Peyer's patch (tissue), 4 donors: ENCODE measurements at regions not wholly inside any gene's neighbourhood (a gene's known extent, or its start where the extent isn't known, plus 50 kb on each side); places are given as distances from the start of the nearest gene placed in this dataset.
"Not testable (repeated sequence)": the region's sequence is repeated elsewhere in the genome, so short reads cannot be mapped to it uniquely, and the experiment has no call there.

Experiments
- DNase-seq, 3 donors: peaks; one replicate each; pipeline ENCODE4 v3.0.0-alpha.2; 2017 to 2019
- H3K27ac ChIP-seq, 4 donors: fragments of 200-600 bp; sonication (generic); one replicate each; pipeline ENCODE4 v1.5.1; 2016 to 2019
- H3K27me3 ChIP-seq, 2 donors: fragments of 200-600 bp; sonication (generic); one replicate each; pipeline ENCODE4 v1.5.1; 2019
- H3K36me3 ChIP-seq, 3 donors: fragments of 200-600 bp; sonication (generic); one replicate each; pipeline ENCODE4 v1.5.1; 2016 to 2019
- H3K4me1 ChIP-seq, 4 donors: fragments of 200-600 bp; sonication (generic); one replicate each; pipeline ENCODE4 v1.5.1; 2016 to 2019
- H3K4me3 ChIP-seq, 4 donors: fragments of 200-600 bp; sonication (generic); 1 replicate in 3 of 4; 2 replicates in 1 of 4; pipeline ENCODE4 v1.5.1; 2016 to 2019; ENCODE audit warnings: mild to moderate bottlenecking in 1 of 4
- H3K9me3 ChIP-seq, 4 donors: fragments of 200-600 bp; sonication (generic); one replicate each; pipeline ENCODE4 v1.5.1; 2016 to 2019; ENCODE audit warnings: mild to moderate bottlenecking in 1 of 4
- POLR2A ChIP-seq, 2 donors: fragments of 450-650 bp; IDR thresholded peaks; one replicate each; pipeline ENCODE4 v1.5.1; 2017; ENCODE audit warnings: antibody characterized with exemption in 2 of 2, mild to moderate bottlenecking in 2 of 2, moderate library complexity in 2 of 2
- TF ChIP-seq, protein P1 (sequence below), 6 experiments: fragments of 450-650 bp in 4 of 6; fragments of 200-600 bp in 2 of 6; sonication (generic) in 1 of 6; IDR thresholded peaks; one replicate each; pipeline ENCODE4 v1.5.1; 2017 to 2019; ENCODE audit warnings: antibody characterized with exemption in 6 of 6, mild to moderate bottlenecking in 3 of 6, moderate library complexity in 1 of 6

DNA sequence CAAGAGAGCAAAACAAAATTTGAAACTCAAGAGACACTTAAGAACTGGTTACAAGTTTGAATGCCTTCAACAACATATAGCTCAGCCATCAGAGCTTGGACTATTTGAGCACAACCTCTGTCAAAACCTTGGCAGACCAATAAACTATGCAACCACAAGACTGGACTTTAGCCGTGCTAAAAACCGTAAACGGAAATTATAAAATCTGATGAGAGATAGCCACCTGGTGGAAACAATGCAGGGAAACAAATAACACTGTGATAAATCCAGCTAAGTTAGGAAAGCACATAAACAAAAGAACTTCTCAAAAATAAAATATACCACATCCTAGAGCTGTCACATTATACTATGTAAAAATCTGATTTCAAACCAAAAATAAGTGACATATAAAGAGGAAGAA lies 1074.2 kb upstream of the NOVA1 start:
- H3K4me3 ChIP-seq = no peak overlapping the region
- H3K9me3 ChIP-seq = no peaks in the 10 kb centered on the region
- DNase-seq = no peak
- H3K36me3 ChIP-seq = no peaks in the 10 kb centered on the region
- no peak overlapping the region for H3K27ac ChIP-seq
- TF ChIP-seq POLR2A (IDR thresholded peaks at IDR 0.05) = no peak
- TF ChIP-seq, protein P1, sequence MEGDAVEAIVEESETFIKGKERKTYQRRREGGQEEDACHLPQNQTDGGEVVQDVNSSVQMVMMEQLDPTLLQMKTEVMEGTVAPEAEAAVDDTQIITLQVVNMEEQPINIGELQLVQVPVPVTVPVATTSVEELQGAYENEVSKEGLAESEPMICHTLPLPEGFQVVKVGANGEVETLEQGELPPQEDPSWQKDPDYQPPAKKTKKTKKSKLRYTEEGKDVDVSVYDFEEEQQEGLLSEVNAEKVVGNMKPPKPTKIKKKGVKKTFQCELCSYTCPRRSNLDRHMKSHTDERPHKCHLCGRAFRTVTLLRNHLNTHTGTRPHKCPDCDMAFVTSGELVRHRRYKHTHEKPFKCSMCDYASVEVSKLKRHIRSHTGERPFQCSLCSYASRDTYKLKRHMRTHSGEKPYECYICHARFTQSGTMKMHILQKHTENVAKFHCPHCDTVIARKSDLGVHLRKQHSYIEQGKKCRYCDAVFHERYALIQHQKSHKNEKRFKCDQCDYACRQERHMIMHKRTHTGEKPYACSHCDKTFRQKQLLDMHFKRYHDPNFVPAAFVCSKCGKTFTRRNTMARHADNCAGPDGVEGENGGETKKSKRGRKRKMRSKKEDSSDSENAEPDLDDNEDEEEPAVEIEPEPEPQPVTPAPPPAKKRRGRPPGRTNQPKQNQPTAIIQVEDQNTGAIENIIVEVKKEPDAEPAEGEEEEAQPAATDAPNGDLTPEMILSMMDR (IDR thresholded peaks at IDR 0.05) = no peak
- no peaks in the 10 kb centered on the region for H3K27me3 ChIP-seq
- H3K4me1 ChIP-seq = no peaks in the 10 kb centered on the region

DNA sequence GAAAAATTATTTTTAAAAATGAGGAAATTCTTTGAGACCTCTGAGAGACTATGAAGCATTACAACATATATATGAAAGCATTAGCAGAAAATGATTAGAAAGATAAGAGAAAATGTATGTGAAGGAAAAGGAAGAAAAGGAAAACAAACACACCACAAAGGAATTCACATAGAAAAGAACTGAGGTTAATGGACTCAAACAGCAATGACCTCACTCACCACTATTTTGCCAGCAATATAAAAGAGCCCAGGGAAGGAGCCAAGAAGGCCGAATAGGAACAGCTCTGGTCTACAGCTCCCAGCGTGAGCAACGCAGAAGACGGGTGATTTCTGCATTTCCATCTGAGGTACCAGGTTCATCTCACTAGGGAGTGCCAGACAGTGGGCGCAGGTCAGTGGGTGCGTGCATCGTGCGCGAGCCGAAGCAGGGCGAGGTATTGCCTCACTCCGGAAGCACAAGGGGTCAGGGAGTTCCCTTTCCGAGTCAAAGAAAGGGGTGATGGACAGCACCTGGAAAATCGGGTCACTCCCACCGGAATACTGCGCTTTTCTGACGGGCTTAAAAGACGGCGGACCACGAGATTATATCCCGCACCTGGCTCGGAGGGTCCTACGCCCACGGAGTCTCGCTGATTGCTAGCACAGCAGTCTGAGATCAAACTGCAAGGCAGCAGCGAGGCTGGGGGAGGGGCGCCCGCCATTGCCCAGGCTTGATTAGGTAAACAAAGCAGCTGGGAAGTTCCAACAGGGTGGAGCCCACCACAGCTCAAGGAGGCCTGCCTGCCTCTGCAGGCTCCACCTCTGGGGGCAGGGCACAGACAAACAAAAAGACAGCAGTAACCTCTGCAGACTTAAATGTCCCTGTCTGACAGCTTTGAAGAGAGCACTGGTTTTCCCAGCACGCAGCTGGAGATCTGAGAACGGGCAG lies 1075.2 kb upstream of the NOVA1 start:
- H3K27me3 ChIP-seq, DNase-seq, H3K36me3 ChIP-seq, H3K27ac ChIP-seq, H3K4me1 ChIP-seq, H3K9me3 ChIP-seq, H3K4me3 ChIP-seq: not testable (repeated sequence)

DNA sequence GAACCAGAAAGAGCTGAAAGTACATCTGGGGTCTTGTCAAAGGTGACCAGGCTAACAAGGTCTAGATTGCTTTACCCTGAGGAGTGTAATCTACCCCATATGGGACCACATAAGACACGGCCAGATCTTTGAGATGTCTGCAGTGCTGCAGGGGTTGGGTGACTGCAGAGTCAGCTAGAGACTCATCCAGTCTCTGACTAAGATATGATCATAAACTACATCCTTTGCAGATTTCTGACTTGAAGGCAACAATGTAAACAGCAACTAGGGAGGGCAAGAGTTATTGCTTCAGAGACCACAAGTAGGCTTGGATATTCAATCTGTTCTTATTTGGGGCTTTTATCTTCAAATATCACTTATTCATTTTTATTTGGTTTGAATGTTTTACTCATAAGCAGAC lies 1080.5 kb upstream of the FOXG1 start:
- Histone ChIP-seq H3K27ac (no peak overlapping the region), H3K36me3 (no peaks in the 10 kb centered on the region), H3K4me1 (no peaks in the 10 kb centered on the region), H3K27me3 (no peaks in the 10 kb centered on the region), H3K9me3 (no peaks in the 10 kb centered on the region), H3K4me3 (no peak overlapping the region)
- no peak for TF ChIP-seq POLR2A (IDR thresholded peaks at IDR 0.05)
- TF ChIP-seq, protein P1 (IDR thresholded peaks at IDR 0.05) = no peak
- DNase-seq = no peak

DNA sequence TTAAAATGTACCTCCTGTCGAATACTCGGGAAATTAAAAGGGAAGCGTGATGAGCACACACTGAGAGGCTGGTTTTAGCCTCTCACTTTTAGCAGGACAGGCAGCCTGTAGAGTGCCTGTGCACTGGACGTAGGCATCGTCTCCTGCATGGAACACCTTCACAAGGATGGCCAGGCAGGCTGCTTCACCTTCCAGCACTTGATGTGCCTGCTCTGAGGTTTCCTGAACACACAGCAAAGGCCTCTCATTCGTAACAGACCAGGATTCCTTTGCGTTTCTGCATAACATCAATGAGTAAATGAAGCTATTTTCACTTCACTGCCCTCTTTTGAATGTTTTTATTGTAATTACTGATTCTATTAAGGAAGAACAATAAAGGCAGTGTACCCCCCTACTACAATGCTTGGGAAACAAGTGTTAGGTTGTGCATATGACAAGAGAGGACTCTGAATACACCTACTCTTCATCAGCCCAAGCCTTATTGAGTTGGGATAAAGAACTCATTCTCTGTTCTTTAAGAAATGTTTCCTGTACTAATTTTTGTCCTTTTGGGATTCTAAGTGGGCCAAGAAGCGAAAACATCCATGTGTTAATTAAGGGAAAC lies 1077.6 kb upstream of the FOXG1 start:
- no peak overlapping the region for H3K27ac ChIP-seq
- H3K4me1 ChIP-seq = no peaks in the 10 kb centered on the region
- no peaks in the 10 kb centered on the region for H3K27me3 ChIP-seq
- no peak for TF ChIP-seq POLR2A (IDR thresholded peaks at IDR 0.05)
- TF ChIP-seq, protein P1 (IDR thresholded peaks at IDR 0.05) = no peak
- no peak for DNase-seq
- no peaks in the 10 kb centered on the region for H3K36me3 ChIP-seq
- no peaks in the 10 kb centered on the region for H3K9me3 ChIP-seq
- no peak overlapping the region for H3K4me3 ChIP-seq

DNA sequence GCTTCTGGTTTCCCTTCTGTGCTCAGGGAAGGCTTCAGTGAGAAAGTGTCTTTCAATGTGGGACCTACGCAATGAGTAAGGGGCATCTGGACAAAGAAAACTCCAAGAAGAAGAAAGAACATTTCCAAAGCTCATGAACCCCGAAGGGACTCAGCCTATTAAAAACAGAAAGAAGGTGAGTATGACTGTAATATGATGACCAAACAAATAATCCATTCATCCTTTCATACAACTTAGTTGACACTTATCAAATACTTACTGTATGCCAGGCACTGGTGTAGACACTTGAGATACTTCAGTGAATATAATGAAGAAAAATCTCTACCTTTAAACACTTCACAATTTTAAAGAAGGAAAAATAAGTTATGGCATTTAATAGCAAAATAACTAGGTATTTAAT lies 1054.2 kb upstream of the FOXG1 start:
- no peak for DNase-seq
- Histone ChIP-seq H3K27ac (no peak overlapping the region), H3K4me1 (no peaks in the 10 kb centered on the region), H3K27me3 (no peaks in the 10 kb centered on the region), H3K36me3 (no peaks in the 10 kb centered on the region), H3K4me3 (no peak overlapping the region), H3K9me3 (peaks cover 0 to 9% (median 0%) of the 10 kb centered on the region in 4 donors)
- TF ChIP-seq POLR2A (IDR thresholded peaks at IDR 0.05) = no peak
- TF ChIP-seq, protein P1 (IDR thresholded peaks at IDR 0.05) = no peak

DNA sequence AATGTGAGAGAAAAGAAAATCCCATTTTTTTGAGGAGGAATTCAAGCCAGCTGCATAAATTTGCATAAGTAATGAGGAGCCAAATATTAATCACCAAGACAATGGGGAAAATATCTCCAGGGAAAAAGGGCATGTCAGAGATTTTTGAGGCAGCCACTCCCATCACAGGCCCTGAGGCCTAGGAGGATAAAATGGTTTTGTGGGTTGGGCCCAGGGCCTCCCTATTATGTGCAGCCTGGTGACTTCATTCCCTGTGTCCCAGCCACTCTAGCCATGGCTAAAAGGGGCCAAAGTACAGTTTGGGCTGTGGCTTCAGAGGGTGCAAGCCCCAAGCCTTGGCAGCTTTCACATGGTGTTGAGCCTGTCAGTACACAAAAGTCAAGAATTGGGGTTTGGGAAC lies 1051.0 kb upstream of the FOXG1 start:
- peaks cover 0 to 9% (median 0%) of the 10 kb centered on the region in 4 donors for H3K9me3 ChIP-seq
- H3K4me1 ChIP-seq = no peaks in the 10 kb centered on the region
- no peak overlapping the region for H3K27ac ChIP-seq
- no peak for DNase-seq
- H3K4me3 ChIP-seq = no peak overlapping the region
- H3K27me3 ChIP-seq = no peaks in the 10 kb centered on the region
- TF ChIP-seq, protein P1 (IDR thresholded peaks at IDR 0.05) = no peak
- no peak for TF ChIP-seq POLR2A (IDR thresholded peaks at IDR 0.05)
- no peaks in the 10 kb centered on the region for H3K36me3 ChIP-seq
